ENCODE measurements at regions not wholly inside any gene's neighbourhood (a gene's known extent, or its start where the extent isn't known, plus 50 kb on each side); places are given as distances from the start of the nearest gene placed in this dataset.
A peak's percentile ranks its signal among the peaks of the same experiment; 100 is the strongest.
"Not testable (repeated sequence)": the region's sequence is repeated elsewhere in the genome, so short reads cannot be mapped to it uniquely, and the experiment has no call there.

GRCh38 chr5:63554191-63554590, 408.1 kb downstream of the HTR1A start:
- DNase-seq = no peak

- no peak for DNase-seq
These were observed 409.2 kb downstream of the HTR1A start for GRCh38 chr5:63553073-63553472.

DNA sequence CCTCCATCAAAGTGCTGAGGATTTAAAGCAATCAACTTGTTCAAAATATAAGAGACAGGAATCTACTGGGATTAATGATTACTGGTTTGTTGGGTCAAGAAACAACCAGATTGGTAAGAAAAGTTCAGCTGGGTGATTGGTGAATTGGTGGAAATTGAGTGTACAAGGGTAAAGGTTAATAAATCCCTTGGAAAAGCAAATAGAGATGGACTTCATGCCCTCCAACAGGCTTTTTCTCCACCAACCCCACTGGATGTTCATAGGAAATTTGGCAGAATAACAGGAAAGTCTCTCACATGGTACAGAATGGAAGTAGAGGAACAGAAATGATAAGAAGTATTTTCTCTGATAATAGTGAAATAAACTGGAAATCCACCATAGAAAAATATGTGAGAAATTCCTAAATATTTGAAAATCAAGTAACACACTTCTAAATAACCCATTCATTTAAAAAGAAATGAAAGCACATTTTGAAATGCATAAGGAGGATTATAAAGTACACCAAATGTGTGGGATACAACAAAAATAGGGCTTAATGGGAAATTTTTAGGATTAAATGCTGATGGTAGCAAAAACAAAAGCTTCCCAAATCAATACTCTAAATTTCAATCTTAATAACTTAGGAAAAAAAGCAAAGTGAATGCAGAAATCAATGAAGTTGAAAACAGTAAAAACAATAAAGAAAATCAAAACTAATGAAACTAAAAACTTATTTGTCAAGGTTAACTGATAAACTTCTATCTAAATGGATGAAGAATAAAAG, 426.2 kb downstream of the HTR1A start:
- no peak for DNase-seq

GRCh38 chr5:63524281-63524680, 438.0 kb downstream of the HTR1A start:
- DNase-seq = no peak

GRCh38 chr5:63516006-63516405, 446.2 kb downstream of the HTR1A start:
- DNase-seq = no peak

DNA sequence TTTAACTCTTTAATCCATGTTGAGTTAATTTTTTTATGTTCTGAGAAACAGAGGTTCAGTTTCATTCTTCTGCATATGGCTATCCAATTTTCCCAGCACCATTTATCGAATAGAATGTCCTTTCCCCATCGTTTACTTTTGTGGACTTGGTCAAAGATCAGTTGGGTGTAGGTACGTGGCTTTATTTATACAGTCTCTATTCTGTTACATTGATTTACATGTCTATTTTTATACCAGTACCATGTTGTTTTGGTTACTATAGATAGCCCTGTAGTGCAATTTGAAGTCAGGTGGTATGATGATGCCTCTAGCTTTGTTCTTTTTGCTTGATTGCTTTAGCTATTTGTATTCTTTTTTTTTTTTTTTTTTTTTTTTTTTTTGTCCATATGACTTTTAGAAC, 462.0 kb downstream of the HTR1A start:
- DNase-seq = no peak

DNA sequence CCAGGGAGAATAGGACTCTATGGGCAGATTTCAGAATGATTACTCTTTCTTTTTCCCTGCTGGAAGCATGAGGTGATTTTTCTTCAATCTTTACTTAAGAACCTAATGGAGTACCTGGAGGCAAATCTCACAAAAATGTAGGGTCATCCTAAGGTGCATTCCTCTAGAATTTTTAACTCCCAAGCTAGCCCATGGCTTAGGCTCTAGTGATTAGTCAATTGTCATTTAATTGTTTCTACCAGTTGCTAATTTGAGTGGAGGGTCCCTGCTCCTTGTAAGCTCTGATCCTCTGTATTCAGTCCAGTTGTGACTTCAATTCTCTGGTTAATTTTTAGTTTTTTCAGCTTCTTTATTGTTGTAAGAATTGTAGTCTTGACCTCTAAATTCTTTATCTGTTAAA, 467.0 kb downstream of the HTR1A start:
- DNase-seq = no peak

- DNase-seq = no peak
These were observed 478.9 kb downstream of the HTR1A start for GRCh38 chr5:63483338-63483737.

DNA sequence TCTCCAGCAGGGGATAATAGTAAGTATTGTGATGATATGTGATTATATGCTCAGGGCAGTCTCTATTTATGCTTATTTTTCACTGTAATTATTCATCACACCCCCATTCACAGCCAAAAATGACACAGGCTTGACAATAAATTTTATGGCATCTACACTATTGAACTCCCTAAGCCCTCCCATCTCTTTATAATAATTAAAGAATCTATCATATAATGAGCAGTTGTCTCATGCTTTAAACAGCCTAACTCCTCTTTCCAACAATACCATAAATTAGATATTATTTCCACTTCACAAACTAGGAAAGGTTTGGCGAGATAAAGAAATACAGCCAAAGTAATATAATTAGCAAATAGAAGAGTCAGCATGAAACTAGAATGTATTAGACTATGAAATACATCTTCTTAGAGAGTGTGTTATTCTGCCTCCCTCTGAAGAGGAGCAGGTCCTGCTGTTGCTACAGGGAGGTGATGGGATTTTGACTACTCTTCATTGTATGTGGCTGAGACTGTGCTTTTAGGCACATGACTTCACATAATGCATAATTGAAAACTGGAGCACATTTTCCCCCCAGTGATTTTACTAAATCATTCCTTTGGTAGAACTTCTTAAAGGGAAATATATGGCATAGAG, 488.8 kb downstream of the HTR1A start:
- no peak for DNase-seq

- no peak for DNase-seq
These were observed 506.0 kb downstream of the HTR1A start for GRCh38 chr5:63456279-63456678.

GRCh38 chr5:63451188-63451587, 511.1 kb downstream of the HTR1A start:
- no peak for DNase-seq

DNA sequence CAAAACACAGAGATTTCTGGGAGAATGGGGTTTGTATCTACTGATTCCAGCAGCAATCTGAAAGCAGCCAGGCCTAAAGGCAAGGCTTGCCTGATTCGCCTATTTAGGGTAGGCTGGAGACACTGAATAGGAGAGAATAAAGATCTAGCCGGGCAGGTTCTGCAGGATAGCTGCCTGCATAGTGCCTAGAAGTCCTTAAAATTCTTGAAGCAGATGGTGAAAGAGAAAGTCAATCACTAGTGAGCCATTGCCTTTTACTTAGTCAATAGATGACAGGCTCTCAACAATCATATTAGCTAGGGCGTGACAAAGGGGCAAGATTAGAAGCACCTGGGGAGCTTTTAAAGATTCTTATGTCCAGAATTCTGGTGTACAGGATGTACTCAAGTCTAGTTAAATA, 522.7 kb downstream of the HTR1A start:
- DNase-seq = no peak

DNA sequence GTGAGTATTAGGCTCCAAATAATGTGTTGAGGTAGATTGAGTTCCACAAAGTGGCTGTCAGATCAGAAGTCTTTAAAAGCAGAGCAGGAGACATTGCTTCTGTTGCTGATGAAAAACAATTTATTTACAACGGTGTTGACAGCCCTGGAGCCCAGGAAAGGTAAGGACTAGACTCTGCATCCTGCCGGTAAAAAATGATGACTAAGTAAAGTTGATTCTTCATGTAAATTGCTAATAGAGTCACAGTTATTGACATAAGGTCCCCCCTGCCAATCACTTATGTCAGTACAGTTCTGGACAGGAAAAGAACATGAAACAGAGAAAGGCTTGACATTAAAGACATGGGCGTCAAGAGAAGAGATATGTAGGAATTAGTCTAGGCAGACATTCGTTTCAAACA, 552.5 kb downstream of the HTR1A start:
- no peak for DNase-seq

- no peak for DNase-seq
These were observed 553.3 kb downstream of the HTR1A start for GRCh38 chr5:63408984-63409383.

DNA sequence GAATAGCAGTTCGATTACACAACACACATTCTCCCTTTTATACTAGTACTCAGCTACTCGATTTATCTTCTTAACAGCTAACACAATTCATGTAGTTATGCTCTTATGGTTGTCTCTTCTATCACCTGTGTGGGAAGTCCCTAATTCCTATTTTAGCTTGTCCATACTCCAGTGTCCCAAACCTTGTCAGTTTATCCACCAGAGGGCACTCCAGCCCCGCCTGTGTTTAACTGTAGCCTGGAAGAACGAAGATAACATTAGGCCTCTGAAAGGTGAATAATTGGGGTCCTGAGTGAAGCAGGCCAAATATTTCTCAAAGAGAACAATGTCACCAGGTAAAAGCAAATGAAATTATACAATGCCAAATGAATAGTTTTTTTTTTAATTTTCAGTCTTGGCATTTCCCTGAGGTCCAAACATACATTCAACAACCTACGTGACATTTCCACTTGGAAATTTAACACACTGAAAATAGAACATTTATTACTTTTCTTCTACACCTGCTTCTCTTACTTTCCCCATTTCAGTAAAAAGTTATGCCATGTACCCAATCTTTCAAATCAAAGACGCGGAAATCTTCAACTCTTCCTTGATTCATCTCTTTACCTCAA, 560.7 kb downstream of the HTR1A start:
- DNase-seq = peak; percentile 59

- DNase-seq = no peak
These were observed 562.2 kb downstream of the HTR1A start for GRCh38 chr5:63400079-63400478.

GRCh38 chr5:63398346-63398745, 563.9 kb downstream of the HTR1A start:
- DNase-seq = no peak

GRCh38 chr5:63388188-63388587, 574.1 kb downstream of the HTR1A start:
- DNase-seq = not testable (repeated sequence)

GRCh38 chr5:63375851-63376250, 586.4 kb downstream of the HTR1A start:
- DNase-seq = no peak

GRCh38 chr5:63374085-63374484, 588.2 kb downstream of the HTR1A start:
- DNase-seq = no peak

DNA sequence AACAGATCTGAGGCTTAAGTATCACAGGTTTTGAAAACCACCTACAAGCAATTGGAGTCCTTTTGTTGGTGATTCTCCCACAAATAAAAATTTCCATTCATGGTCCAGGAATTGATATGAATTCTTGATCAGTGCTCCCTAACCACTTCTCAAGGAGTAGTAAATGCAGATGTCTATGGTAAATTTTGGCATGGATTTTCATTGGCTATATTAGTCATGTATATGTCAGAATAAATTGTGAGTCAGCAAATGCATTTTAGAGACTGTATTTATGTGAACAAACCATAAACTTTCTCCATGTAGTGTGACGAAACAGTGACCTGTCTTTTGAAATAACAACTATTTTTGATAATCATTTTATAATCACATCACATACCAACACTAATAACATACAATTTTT, 611.1 kb downstream of the HTR1A start:
- no peak for DNase-seq

DNA sequence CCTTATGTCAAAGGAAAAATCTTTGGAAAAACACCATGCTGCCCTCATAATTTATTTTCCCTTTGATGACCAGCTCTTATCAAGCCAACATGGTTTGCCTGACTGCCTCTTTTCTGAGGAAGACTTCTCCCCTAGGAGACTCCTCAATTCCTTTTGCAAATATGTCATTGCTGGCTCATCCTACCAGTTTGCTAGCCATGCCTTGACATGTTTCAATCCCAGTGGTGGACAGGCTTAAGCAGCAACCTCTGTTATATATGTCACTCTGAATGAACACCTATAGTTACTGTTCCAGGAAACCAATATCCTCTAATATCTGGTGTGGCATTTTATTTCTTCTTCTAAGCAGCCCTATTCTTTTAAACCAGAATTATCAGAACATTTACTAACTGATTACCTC, 615.8 kb downstream of the HTR1A start:
- no peak for DNase-seq

DNA sequence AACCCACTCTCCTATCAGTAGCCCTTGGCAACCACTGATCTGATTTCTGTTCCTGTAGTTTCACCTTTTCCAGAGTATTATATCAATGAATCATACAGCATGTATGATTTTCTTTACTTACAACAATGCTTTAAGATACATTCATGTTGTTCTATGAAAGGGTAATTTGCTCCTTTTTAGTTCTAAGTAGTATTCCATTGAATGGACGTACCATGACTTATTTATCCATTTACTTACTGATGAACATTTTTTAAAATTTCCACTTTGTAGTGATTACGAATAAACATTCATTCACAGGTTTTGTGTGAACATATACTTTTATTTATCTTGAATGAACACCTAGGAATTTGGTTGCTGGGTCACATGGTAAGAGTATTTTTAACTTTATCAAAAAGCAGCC, 620.8 kb downstream of the HTR1A start:
- DNase-seq = no peak

- no peak for DNase-seq
These were observed 638.3 kb downstream of the HTR1A start for GRCh38 chr5:63323926-63324325.

All from activated CD8-positive, alpha-beta memory T cell treated with anti-CD3 and anti-CD28 coated beads, Interleukin-2, amount 50 U/mL, for 48 hours (primary cell).